GM18517 (cell line): ENCODE measurements at regions not wholly inside any gene's neighbourhood (a gene's known extent, or its start where the extent isn't known, plus 50 kb on each side); places are given as distances from the start of the nearest gene placed in this dataset.
A peak's percentile ranks its signal among the peaks of the same experiment; 100 is the strongest.

Source experiments
- ATAC-seq: cut with Tn5 transposase; IDR thresholded peaks from one replicate; pipeline ENCODE4 v1.9.1; 2021; ENCODE audit warnings: mild to moderate bottlenecking, moderate library complexity; ENCODE audit not compliant: unreplicated experiment

DNA sequence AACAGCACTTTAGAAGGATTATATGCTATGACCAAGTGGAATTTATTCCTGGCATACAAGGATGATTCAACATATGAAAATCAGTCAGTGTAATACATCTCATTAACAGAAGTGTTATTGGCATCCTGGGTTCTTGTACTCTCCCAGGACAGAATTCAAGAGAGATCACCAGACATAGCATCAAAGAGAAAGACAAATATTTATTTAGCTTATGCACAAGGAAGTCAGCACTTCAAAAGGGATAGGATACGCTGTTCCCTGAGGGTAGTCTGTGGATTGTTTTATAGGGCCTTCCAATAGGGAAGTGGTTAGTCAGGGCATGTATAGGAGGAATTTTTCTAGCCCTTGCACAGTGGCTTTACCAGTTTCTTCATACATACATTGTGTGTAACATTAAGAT, 1238.0 kb downstream of the PCDH17 start:
- no peak for ATAC-seq

DNA sequence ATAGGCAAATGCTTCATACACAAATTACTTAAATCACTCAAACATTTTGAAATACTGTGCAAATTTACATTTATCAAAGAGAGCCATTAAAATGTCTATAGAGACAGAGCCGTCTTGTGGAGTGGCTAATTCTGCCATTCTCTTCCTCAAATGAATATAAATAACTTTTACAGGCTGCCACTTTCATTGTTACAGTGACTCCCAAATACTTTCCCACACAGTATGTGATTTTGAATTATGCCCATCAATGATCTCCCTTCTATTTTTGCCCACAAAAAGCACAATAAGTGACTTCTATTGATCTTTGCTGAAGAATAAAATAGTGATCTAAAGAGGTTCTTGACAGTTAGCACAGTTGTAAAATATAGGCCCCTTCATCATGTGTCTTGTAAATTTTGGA, 1244.9 kb downstream of the PCDH17 start:
- no peak for ATAC-seq

DNA sequence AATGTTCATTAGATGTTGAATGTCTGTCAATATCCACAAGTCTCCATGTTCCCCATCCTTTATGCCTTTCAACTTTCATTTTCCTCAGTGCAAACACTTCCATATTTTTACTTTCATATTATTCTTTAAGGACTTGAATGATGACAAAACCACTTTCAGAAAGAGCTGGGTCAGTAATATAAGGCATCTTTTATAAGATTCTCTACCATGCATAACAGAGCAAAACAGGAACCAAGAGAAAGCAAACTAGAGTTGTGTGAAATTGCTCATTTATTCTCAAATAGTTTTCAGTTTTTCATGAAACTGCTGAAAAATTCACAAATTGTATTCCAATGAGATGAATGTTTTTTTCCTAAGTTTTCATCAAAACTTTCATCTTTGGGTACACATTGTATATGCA, 1247.6 kb downstream of the PCDH17 start:
- no peak for ATAC-seq

GRCh38 chr13:58882516-58882915, 1251.0 kb downstream of the PCDH17 start:
- no peak for ATAC-seq

- ATAC-seq = no peak
These were observed 1251.9 kb downstream of the PCDH17 start for GRCh38 chr13:58883405-58883804.

- ATAC-seq = no peak
These were observed 1253.0 kb downstream of the PCDH17 start for GRCh38 chr13:58884353-58885209.

DNA sequence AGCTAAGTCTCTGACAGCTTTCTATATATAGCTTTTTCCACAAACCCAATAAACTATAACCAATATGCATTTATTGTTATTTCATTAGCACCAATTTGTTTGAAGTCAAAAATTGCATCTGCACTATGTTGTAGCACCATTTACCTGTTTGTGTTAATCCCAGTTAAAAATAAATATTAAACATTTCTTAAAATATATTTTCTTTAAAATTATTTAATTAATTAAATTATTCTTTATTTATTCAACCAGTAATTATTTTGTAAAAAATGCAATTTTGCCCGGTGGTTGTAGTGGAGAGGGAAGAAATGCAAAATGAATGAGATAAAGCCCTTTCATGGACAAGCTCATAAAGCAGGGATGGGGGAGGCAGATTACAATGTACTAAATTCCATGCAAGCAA, 1257.9 kb downstream of the PCDH17 start:
- ATAC-seq = no peak

DNA sequence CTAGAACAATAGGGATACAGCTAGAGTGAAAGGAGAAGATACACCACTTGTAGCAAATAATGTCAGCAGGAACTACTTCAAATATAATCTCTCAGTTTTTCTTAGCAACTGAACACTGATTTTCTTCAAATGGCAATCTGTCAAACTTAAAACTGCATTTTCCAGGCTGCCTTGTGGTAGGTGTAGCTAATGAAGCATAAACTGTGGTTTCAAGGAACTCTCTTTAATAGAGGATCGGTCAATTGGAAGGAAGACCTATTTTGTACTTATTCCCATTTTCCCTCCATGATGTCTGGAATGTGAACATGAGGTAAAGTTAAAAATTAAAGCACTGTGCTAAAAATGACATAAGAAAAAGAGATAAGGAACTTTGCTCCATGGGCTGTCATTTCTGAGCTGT, 1261.9 kb downstream of the PCDH17 start:
- ATAC-seq = no peak

GRCh38 chr13:58906329-58907007, 1257.3 kb downstream of the DIAPH3 start:
- no peak for ATAC-seq

DNA sequence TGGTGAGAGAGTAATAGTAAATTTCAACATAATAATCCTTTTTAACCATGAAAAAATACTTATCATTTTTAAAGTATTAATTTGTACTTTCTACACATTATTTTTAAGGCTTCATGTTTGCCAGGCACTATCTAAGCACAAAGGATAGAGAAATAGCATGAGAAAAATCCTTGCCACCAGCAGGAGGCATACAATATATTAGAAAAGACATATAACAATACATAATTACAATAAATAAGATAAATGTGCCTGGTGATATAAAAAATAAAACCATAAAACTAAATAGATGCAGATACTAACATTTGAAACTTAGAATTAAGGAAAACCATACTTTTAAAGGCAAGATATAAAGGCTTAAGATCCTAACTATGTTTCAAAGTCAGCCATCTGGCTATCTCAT, 1256.4 kb downstream of the DIAPH3 start:
- no peak for ATAC-seq

- ATAC-seq = no peak
These were observed 1255.6 kb downstream of the DIAPH3 start for GRCh38 chr13:58908019-58908679.

DNA sequence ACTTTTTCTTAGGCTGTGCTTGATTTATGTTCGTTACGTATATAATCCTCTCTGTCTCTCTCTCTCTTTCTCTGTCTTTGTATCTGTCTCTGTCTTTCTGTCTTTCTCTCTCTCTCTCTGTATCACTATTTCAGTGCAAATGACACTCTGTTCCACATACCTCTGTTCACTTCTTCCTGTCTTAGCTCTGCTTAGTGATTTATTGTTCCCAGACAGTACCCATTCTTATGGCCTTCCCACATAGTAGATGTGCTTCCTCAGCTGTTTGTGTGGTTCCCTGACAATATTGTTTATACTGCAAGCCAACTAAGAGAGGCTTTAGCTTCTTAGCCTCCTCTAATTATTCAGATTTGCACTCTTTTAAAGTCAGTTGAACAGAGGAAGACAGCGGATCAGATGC, 1244.2 kb downstream of the DIAPH3 start:
- no peak for ATAC-seq

GRCh38 chr13:58921129-58921528, 1242.6 kb downstream of the DIAPH3 start:
- no peak for ATAC-seq

GRCh38 chr13:58926858-58927257, 1236.9 kb downstream of the DIAPH3 start:
- no peak for ATAC-seq

- ATAC-seq = no peak
These were observed 1230.3 kb downstream of the DIAPH3 start for GRCh38 chr13:58933475-58933874.

GRCh38 chr13:58935689-58936088, 1228.0 kb downstream of the DIAPH3 start:
- ATAC-seq = no peak

- no peak for ATAC-seq
These were observed 1217.5 kb downstream of the DIAPH3 start for GRCh38 chr13:58946274-58946673.

- no peak for ATAC-seq
These were observed 1214.1 kb downstream of the DIAPH3 start for GRCh38 chr13:58949646-58950045.

DNA sequence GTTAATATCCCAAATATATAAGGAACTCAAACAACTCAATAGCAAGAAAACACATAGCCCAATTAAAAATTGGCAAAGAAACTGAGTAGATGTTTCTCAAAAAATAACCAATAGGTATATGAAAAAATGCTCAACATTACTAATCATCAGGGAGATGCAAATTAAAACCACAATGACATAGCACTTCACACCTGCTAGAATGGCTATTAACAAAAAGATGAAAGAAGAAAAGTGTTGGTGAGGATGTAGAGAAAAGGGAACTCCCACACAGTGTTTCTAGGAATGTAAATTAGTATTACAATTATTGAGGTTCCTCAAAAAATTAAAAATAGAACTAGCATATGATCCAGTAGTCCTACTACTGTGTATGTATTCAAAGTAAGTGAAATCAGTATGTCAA, 1212.8 kb downstream of the DIAPH3 start:
- no peak for ATAC-seq

GRCh38 chr13:58953638-58954037, 1210.1 kb downstream of the DIAPH3 start:
- ATAC-seq = peak; percentile 89

DNA sequence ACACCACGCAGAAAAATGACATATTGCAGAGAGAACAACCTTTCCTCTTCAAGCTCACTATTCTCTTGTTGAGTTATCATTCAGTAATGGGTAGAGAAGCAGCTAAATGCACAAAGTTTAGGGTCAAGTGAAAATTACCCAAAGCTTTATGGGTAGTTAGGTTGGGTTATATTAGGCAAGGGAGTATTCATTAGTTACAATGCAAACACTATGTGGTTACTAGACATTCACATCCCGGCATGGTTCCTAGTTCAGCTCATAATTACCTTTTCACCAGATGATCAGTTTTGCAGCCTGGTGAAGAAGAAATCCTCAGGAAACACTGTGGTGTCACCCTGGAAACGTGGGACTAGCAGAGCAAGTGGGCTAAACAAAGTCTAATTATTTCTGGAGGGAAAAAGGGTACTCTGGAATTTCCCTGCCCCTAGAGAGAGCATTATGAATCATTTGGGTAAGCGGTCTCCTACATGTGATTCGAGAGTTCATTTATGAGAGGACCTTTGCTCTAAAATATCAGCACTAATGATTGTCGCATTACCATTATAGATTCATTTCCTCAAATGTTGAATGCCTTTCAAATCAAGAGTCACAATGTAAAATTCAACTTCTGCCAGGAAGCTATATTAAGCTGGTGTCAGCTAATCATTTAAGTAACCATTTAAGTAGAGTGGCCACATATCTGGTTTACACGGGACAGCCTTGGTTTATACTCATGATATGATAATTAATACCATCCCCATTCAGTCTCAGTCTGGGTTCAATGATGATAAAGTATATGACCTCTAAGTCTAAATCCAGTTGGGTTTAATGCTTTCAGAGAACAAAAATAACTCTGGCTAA, 1208.0 kb downstream of the DIAPH3 start:
- no peak for ATAC-seq
